Activated T-helper 2 cell treated with anti-CD3 and anti-CD28 coated beads, Interferon-gamma antibody, Interleukin-2, Interleukin-4, amounts not matched to agents 10 μg/mL and 5 μg/mL and 100 μg/mL, durations not matched to agents 14 hours and 24 hours and 36 hours (primary cell): ENCODE measurements at regions not wholly inside any gene's neighbourhood (a gene's known extent, or its start where the extent isn't known, plus 50 kb on each side); places are given as distances from the start of the nearest gene placed in this dataset.

Source experiments
- DNase-seq: peaks from one replicate; pipeline ENCODE4 v3.0.0; 2021; ENCODE audit warnings: low spot score
- H3K27ac Mint-ChIP-seq: one replicate; pipeline ENCODE4 v1.8.0; 2021; ENCODE audit warnings: mixed read lengths
- H3K27me3 Mint-ChIP-seq: one replicate; pipeline ENCODE4 v1.8.0; 2021; ENCODE audit warnings: low read depth, mixed read lengths
- H3K36me3 Mint-ChIP-seq: one replicate; pipeline ENCODE4 v1.8.0; 2021; ENCODE audit warnings: low read depth, mixed read lengths
- H3K4me1 Mint-ChIP-seq: one replicate; pipeline ENCODE4 v1.8.0; 2021; ENCODE audit warnings: low read depth, mixed read lengths
- H3K4me3 Mint-ChIP-seq: one replicate; pipeline ENCODE4 v1.8.0; 2021; ENCODE audit warnings: low read depth, mild to moderate bottlenecking, moderate library complexity, mixed read lengths
- H3K9me3 Mint-ChIP-seq: one replicate; pipeline ENCODE4 v1.8.0; 2021; ENCODE audit warnings: mixed read lengths
- intact Hi-C: fragments of 100-400 bp; cut with micrococcal nuclease; formaldehyde crosslinking; loops from one replicate; pipeline ENCODE4 v1.15.1; 2023

DNA sequence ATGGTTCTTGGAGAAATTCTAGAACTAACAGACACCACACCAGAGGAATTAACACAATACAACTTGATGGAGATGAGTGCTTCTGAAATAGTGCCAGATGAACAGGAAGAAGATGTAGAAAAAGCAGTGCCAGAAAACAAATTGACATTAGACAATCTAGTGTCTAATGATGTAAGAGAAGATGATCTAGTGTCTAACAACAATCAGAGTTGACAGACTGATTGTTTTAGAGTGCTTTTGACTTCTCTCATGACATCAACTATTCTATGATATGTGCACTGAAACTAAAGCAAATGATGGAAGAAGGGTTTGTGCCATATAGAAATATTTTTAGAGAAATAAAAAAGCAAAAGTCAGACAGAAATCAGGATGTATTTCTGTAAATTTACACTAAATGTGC is 646.1 kb upstream of the KIF2B start:
- Mint-ChIP-seq H3K9me3 (peaks cover 34% of the 10 kb centered on the region), H3K27me3 (no peaks in the 10 kb centered on the region), H3K27ac (no peak overlapping the region), H3K4me1 (no peaks in the 10 kb centered on the region), H3K36me3 (no peaks in the 10 kb centered on the region), H3K4me3 (no peak overlapping the region)
- DNase-seq = no peak
- intact Hi-C loops = no loop called here

DNA sequence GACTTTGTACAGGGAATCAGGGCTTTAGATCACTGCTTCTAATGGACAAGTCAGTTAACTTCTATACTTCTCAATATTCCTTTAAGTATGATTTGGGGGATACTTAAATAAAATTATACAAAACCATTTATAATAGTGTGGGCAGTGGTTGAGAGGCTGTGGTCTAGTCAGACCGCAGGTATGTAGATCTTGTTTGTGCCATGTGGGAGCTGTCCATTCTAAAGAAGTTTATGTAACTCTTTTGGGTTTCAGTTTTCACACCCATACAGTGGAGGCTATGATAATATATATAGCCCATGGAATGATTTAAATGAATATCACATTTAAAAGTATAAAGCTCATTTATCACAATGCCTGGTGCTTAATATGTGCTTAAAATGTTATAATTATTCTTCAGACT is 654.3 kb upstream of the KIF2B start:
- H3K4me1 Mint-ChIP-seq = no peaks in the 10 kb centered on the region
- DNase-seq = no peak
- H3K4me3 Mint-ChIP-seq = no peak overlapping the region
- H3K9me3 Mint-ChIP-seq = peaks cover 7% of the 10 kb centered on the region
- intact Hi-C loops = no loop called here
- no peaks in the 10 kb centered on the region for H3K27me3 Mint-ChIP-seq
- H3K27ac Mint-ChIP-seq = no peak overlapping the region
- H3K36me3 Mint-ChIP-seq = no peaks in the 10 kb centered on the region

DNA sequence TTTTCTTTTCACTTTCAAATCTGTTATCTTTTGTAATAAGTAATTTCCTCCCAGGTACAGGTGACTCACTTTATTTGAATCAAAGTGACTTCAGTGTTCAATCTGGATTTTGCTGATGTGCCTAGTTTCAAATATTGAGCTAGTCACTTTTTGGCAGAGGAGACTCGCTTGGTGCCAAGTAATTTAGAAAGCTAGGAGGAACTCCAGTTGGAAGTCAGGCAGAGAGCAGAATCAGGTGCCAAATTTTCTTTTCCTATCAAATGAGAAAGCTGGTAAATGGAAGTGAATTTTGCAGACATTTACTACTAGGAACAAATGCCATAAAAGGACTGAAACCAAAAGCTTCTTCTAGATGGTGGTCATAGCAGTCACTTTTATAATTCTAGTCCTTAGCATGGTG is 656.0 kb upstream of the KIF2B start:
- Mint-ChIP-seq H3K27me3 (no peaks in the 10 kb centered on the region), H3K27ac (no peak overlapping the region), H3K36me3 (no peaks in the 10 kb centered on the region), H3K9me3 (peaks cover 19% of the 10 kb centered on the region), H3K4me1 (no peaks in the 10 kb centered on the region), H3K4me3 (no peak overlapping the region)
- intact Hi-C loops = no loop called here
- DNase-seq = no peak

DNA sequence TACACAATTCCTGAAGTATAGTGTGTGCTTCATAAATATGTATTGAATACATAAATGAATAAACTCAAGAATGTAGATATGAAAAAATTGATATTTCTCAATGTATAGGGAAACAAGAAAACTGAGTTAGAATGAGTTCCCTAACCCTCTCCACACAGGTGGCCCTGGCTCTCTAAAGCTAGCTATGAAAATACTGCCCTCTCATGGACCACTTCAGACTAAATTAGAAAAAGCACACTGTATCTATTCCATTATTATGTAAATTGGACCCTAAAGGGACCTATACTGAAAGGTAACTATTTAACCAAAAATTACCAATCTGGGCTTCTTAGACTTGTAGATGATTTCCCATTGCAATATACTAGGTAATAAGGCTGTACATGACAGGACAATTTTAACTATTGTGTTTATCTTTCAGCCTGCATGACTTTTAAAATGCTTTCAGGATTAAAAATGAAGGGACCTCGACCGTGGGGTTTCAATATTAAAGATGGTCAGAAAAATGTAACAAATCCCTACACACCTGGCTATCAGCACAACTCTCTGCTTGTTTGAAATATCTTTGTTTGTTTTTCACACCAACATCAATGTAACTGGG is 672.5 kb upstream of the KIF2B start:
- Mint-ChIP-seq H3K4me1 (no peaks in the 10 kb centered on the region), H3K27me3 (no peaks in the 10 kb centered on the region), H3K9me3 (peaks cover 30% of the 10 kb centered on the region), H3K27ac (no peak overlapping the region), H3K4me3 (no peak overlapping the region), H3K36me3 (no peaks in the 10 kb centered on the region)
- intact Hi-C loops = no loop called here
- DNase-seq = no peak

DNA sequence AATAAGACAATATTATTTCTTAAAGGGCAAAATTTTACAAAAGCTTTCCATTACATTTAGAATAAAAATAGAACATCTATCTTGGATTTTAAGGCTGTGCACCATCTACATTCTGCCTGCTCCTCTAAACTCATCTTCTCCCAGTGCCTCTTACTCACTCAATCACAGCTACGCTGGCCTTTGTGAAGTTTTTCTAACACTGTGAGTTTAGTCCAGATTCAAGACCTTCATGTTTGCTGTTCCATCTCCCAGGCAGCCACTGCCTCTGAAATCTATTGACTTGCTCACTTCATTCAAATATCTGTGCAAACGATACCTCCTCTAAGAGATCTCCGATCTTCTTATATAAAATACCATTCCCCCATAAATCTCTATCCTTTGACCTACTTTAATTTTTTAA is 673.4 kb upstream of the KIF2B start:
- no peaks in the 10 kb centered on the region for H3K27me3 Mint-ChIP-seq
- no peak overlapping the region for H3K27ac Mint-ChIP-seq
- no peaks in the 10 kb centered on the region for H3K4me1 Mint-ChIP-seq
- H3K9me3 Mint-ChIP-seq = peaks cover 31% of the 10 kb centered on the region
- intact Hi-C loops = no loop called here
- no peak for DNase-seq
- no peaks in the 10 kb centered on the region for H3K36me3 Mint-ChIP-seq
- no peak overlapping the region for H3K4me3 Mint-ChIP-seq

DNA sequence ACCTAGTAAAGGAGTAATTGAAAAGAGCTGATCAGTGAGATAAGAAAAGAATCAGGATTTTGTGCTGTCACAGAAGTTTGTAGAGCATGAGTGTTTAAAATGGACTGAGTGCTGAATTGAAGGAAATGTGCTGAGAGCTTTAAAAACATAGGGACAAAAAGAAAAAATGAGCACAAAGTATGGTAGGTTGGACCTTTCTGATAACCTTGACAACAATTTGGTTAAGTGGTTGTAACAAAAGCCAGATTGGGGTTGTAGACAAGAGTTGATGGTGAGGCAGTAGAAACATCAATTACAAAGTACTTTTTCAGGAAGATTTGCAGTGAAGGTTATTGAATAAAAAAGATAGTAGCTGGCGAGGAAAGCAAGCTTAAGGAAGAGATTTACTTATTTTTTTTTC is 674.7 kb upstream of the KIF2B start:
- no peaks in the 10 kb centered on the region for H3K4me1 Mint-ChIP-seq
- H3K27me3 Mint-ChIP-seq = no peaks in the 10 kb centered on the region
- H3K36me3 Mint-ChIP-seq = no peaks in the 10 kb centered on the region
- no peak overlapping the region for H3K27ac Mint-ChIP-seq
- H3K4me3 Mint-ChIP-seq = no peak overlapping the region
- DNase-seq = no peak
- peaks cover 28% of the 10 kb centered on the region for H3K9me3 Mint-ChIP-seq
- intact Hi-C loops = no loop called here

DNA sequence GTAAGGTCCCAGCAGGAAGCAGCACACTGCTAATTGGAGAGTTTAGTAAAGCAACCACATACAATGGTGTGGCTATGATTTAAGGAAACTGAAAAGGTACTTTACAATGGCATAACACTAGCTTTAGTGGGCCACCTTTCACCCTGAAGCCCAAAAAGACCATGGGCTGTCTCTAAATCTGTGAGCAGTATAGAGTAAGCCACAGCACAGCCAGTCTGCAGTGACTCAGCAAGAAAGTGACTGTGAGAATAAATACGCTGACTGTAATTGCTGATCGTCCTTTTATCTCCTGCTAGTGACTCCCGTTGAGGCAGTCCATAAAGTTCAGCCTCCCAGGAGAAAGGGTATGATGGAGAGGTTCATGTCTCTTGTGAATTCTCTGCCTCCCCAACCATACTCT is 679.8 kb upstream of the KIF2B start:
- Mint-ChIP-seq H3K9me3 (peaks cover 21% of the 10 kb centered on the region), H3K4me1 (no peaks in the 10 kb centered on the region), H3K4me3 (no peak overlapping the region), H3K36me3 (no peaks in the 10 kb centered on the region), H3K27ac (no peak overlapping the region), H3K27me3 (no peaks in the 10 kb centered on the region)
- intact Hi-C loops = no loop called here
- DNase-seq = no peak

DNA sequence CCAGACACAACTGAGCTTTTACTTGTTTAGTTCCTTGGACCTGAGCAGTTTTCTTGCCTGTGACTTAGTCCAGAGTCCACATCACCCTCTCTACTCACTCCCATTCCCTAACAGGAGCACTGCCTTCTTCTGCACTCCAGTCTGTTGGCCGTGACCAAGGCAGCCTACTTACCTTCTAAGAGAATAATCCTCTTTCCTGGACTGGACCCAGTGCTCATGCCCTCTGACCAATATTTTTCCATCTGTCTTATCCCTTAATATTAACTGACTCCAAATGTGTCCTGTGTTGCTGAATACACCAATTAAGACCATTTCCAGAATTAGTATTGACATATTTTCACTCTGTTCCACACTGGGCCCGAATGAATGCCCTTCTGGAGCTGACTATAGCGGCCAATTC is 681.0 kb upstream of the KIF2B start:
- no peaks in the 10 kb centered on the region for H3K27me3 Mint-ChIP-seq
- no peak overlapping the region for H3K27ac Mint-ChIP-seq
- H3K36me3 Mint-ChIP-seq = no peaks in the 10 kb centered on the region
- H3K4me3 Mint-ChIP-seq = no peak overlapping the region
- intact Hi-C loops = no loop called here
- H3K4me1 Mint-ChIP-seq = no peaks in the 10 kb centered on the region
- peaks cover 28% of the 10 kb centered on the region for H3K9me3 Mint-ChIP-seq
- no peak for DNase-seq

DNA sequence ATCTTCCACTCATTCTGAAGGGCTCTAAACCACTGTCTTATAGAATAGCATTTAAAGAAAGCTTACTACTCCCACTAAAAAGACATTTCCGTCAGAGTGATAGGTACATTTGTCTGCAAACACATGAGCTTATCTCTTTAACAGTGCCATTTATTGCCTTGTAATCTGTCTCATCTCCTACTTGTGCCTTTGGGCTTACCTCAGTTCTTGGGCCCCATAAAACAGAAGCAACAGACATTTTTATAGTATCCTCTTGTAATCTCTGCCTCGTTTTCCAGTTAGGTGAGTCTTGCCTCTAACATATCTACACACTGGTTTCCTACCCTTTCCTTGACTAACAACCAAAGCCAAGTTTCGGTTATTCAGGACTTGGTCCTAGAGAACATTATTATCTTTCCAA is 681.4 kb upstream of the KIF2B start:
- no peaks in the 10 kb centered on the region for H3K36me3 Mint-ChIP-seq
- H3K27me3 Mint-ChIP-seq = no peaks in the 10 kb centered on the region
- no peaks in the 10 kb centered on the region for H3K4me1 Mint-ChIP-seq
- H3K27ac Mint-ChIP-seq = no peak overlapping the region
- intact Hi-C loops = no loop called here
- H3K4me3 Mint-ChIP-seq = no peak overlapping the region
- H3K9me3 Mint-ChIP-seq = peaks cover 28% of the 10 kb centered on the region
- no peak for DNase-seq

DNA sequence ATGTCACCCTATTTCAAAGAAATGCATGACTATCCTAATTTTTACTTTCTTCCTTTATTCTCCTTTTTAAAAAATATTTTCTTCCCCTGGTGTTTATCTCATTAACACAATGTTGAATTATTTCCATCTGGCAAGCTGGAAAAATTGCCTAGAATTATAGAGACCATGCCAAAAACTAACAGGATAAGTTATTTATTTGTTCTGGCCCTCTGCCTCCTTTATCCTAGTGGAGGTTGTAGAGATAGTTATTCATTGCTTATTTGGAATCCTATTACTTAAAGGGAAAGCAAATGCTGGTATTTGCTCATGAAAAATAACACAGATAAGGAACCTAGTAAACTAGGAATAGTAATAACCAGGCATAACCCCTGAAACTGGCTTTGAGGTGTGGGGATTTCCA is 684.9 kb upstream of the KIF2B start:
- H3K27ac Mint-ChIP-seq = no peak overlapping the region
- DNase-seq = no peak
- no peaks in the 10 kb centered on the region for H3K4me1 Mint-ChIP-seq
- no peak overlapping the region for H3K4me3 Mint-ChIP-seq
- peaks cover 19% of the 10 kb centered on the region for H3K9me3 Mint-ChIP-seq
- intact Hi-C loops = no loop called here
- no peaks in the 10 kb centered on the region for H3K36me3 Mint-ChIP-seq
- no peaks in the 10 kb centered on the region for H3K27me3 Mint-ChIP-seq

DNA sequence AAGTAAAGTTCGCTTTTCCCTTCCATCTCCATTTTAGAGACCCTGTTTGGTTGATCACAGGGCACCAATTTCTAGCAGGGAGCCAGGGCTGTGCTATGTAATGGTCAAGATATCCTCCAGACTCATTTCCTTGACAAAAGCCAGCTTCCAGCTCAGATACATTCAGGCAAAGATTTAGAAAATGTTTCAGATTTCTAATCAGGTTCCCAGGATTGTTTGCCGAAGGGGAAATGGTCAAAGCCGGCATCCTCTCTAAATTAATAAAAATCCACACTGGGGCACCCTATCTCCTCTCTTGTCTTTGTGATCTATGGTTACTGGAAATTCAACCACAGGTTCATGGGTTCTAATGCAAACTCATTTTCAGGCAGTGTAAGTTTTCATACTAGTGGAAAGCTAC is 686.8 kb upstream of the KIF2B start:
- no peak for DNase-seq
- no peaks in the 10 kb centered on the region for H3K36me3 Mint-ChIP-seq
- no peak overlapping the region for H3K27ac Mint-ChIP-seq
- intact Hi-C loops = no loop called here
- H3K27me3 Mint-ChIP-seq = no peaks in the 10 kb centered on the region
- H3K4me1 Mint-ChIP-seq = no peaks in the 10 kb centered on the region
- no peak overlapping the region for H3K4me3 Mint-ChIP-seq
- peaks cover 19% of the 10 kb centered on the region for H3K9me3 Mint-ChIP-seq

DNA sequence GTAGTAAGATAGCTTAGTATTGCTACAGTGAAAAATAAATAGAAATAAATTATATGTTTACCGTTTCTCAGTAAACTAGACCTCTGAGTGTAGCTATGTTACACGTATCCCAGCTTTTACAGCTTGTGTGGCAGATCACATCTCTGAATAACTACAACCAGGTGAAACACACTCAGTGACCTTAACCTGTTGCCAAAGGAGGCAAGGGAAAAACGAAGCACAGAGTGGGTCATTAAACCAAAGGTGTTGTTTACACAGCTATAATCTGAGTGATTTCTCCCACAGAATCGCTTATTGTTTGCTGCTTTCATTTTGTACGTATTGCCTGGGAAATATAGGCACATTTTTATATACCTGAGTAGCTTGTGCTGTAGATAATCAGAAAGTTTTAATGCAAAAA is 688.2 kb upstream of the KIF2B start:
- Mint-ChIP-seq H3K4me1 (no peaks in the 10 kb centered on the region), H3K27ac (no peak overlapping the region), H3K36me3 (no peaks in the 10 kb centered on the region), H3K27me3 (no peaks in the 10 kb centered on the region), H3K4me3 (no peak overlapping the region), H3K9me3 (peaks cover 21% of the 10 kb centered on the region)
- no peak for DNase-seq
- intact Hi-C loops = no loop called here

DNA sequence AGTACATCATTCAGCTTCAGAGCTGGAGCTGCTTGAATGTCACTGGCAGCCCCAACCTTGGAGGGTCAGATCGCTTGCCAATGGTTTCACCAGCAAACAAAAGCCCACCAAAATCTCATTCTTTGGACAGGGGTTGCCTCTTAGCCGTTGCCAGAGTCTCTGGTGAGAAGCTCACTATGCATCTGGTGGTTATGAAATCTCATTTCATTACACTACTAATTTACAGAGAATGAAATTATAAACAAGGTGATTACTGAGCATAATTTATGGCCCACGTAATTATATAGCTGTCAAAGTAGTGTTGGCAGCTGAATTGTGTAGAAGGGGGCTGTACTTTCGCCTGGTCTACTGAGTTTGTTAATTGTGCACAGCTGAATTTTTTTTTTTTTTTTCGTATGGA is 688.9 kb upstream of the KIF2B start:
- Mint-ChIP-seq H3K9me3 (peaks cover 21% of the 10 kb centered on the region), H3K27ac (no peak overlapping the region), H3K27me3 (no peaks in the 10 kb centered on the region), H3K36me3 (no peaks in the 10 kb centered on the region), H3K4me1 (no peaks in the 10 kb centered on the region), H3K4me3 (no peak overlapping the region)
- intact Hi-C loops = no loop called here
- no peak for DNase-seq

DNA sequence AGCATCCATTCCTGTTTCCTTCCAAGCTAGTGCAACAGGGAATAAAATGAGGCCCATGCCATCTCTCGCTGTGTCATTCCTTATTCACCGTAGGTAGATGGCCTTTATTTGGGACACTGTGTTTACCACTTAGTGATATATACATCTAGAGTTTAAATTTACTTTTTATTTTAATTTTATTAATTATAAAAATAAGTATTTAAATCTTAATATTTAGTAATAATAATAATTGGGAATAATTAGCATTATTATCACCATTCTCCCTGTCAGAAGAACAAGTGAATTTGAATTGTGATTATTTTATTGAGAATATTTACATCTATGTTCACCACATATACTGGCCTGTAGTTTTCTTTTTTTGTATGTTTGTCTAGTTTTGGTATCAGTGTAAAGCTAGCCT is 692.9 kb upstream of the KIF2B start:
- no peaks in the 10 kb centered on the region for H3K27me3 Mint-ChIP-seq
- DNase-seq = no peak
- H3K36me3 Mint-ChIP-seq = no peaks in the 10 kb centered on the region
- H3K27ac Mint-ChIP-seq = no peak overlapping the region
- peaks cover 10% of the 10 kb centered on the region for H3K9me3 Mint-ChIP-seq
- intact Hi-C loops = no loop called here
- H3K4me1 Mint-ChIP-seq = no peaks in the 10 kb centered on the region
- no peak overlapping the region for H3K4me3 Mint-ChIP-seq
